ENCODE measurements at regions not wholly inside any gene's neighbourhood (a gene's known extent, or its start where the extent isn't known, plus 50 kb on each side); places are given as distances from the start of the nearest gene placed in this dataset.

DNA sequence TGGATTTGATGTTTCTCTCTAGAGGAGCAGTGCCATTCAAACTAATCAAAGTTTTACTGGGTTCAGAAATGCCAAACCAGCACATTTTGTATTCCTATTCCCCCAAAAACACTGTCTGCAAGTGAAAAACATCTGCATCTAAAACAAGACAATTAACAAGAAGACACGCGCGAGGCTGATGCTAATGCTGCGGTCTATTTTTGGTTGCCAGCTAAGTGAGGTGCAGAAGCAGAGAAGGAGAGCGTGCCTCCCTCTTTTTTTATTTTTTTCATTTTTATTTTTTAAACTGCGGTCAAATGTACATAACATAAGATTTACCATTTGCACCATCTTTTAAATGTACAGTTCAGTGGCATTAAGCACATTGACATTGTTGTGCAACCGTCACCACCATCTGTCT, 641.1 kb downstream of the DHX35 start:
- TF ChIP-seq, protein P1, sequence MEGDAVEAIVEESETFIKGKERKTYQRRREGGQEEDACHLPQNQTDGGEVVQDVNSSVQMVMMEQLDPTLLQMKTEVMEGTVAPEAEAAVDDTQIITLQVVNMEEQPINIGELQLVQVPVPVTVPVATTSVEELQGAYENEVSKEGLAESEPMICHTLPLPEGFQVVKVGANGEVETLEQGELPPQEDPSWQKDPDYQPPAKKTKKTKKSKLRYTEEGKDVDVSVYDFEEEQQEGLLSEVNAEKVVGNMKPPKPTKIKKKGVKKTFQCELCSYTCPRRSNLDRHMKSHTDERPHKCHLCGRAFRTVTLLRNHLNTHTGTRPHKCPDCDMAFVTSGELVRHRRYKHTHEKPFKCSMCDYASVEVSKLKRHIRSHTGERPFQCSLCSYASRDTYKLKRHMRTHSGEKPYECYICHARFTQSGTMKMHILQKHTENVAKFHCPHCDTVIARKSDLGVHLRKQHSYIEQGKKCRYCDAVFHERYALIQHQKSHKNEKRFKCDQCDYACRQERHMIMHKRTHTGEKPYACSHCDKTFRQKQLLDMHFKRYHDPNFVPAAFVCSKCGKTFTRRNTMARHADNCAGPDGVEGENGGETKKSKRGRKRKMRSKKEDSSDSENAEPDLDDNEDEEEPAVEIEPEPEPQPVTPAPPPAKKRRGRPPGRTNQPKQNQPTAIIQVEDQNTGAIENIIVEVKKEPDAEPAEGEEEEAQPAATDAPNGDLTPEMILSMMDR (IDR thresholded peaks at IDR 0.05; ENCODE audit: low read length), result no peak
- TF ChIP-seq EZH2 (IDR thresholded peaks at IDR 0.05; ENCODE audit: borderline replicate concordance, low read length), result no peak
